Right cardiac atrium (tissue), 5 donors: ENCODE measurements at regions not wholly inside any gene's neighbourhood (a gene's known extent, or its start where the extent isn't known, plus 50 kb on each side); places are given as distances from the start of the nearest gene placed in this dataset.

Experiments used
- ATAC-seq, 2 donors: fragments of 200-7000 bp; cut with Tn5 transposase; one replicate each; pipeline versions ENCODE4 v1.8.0 to v1.9.1; 2020; ENCODE audit warnings: moderate library complexity in 2 of 2, mild to moderate bottlenecking in 1 of 2
- DNase-seq, 3 donors: peaks; one replicate each; pipeline ENCODE4 v3.0.0-alpha.2; 2020
- H3K27ac ChIP-seq: one replicate; pipeline ENCODE4 v1.5.1; 2013; ENCODE audit warnings: mild to moderate bottlenecking, low read length, control low read depth, moderate library complexity
- H3K27me3 ChIP-seq: one replicate; pipeline ENCODE4 v1.6.1; 2013; ENCODE audit not compliant: control insufficient read depth, insufficient read depth
- H3K4me1 ChIP-seq: one replicate; pipeline ENCODE4 v1.6.1; 2013; ENCODE audit warnings: low read length; ENCODE audit not compliant: control insufficient read depth, insufficient read depth
- H3K4me3 ChIP-seq: one replicate; pipeline ENCODE4 v1.5.1; 2013; ENCODE audit warnings: low read length, control low read depth
- H3K9me3 ChIP-seq: one replicate; pipeline ENCODE4 v1.6.1; 2013; ENCODE audit warnings: low read length; ENCODE audit not compliant: control insufficient read depth
- WGBS: extraction: QIAGEN DNeasy Blood & Tissue Kit; methylation state at CpG from one replicate; pipeline ENCODE4 v1.1.7; 2013; 5-methylcytosine and 5-hydroxymethylcytosine counted together
- intact Hi-C, 4 donors: fragments of 100-400 bp; cut with DNase I; formaldehyde crosslinking; loops; one replicate each; pipeline versions ENCODE4 v1.11.0 to v1.14.0; 2022 to 2023
- donor health status: healthy with polysubstance abuse.
- donor health status: DM: no; HTN: yes; CAD: no.
- donor health status: DM: no; HTN: no; CAD: no.
- donor health status: DM: no; HTN: yes; CAD: no; lungs with severe emphysema.
- donor health status: DM: yes; HTN: yes; CAD: no.

GRCh38 chr6:9921366-9921765, 493.5 kb downstream of the TFAP2A start:
- H3K9me3 ChIP-seq: no peaks in the 10 kb centered on the region
- WGBS: 86% methylated on average over 3 of the region's 3 CpGs

GRCh38 chr6:9914951-9915350, 499.9 kb downstream of the TFAP2A start:
- no peaks in the 10 kb centered on the region for H3K9me3 ChIP-seq
- no peaks in the 10 kb centered on the region for H3K4me1 ChIP-seq
- WGBS: 89% methylated on average over 5 of the region's 5 CpGs

More at GRCh38 chr6:9921366-9921765, 493.5 kb downstream of the TFAP2A start:
- Histone ChIP-seq H3K27me3 (no peaks in the 10 kb centered on the region), H3K4me3 (no peak overlapping the region), H3K27ac (no peak overlapping the region), H3K4me1 (no peaks in the 10 kb centered on the region)
- DNase-seq: no peak
- intact Hi-C loops: no loop called here
- ATAC-seq: no peak

DNA sequence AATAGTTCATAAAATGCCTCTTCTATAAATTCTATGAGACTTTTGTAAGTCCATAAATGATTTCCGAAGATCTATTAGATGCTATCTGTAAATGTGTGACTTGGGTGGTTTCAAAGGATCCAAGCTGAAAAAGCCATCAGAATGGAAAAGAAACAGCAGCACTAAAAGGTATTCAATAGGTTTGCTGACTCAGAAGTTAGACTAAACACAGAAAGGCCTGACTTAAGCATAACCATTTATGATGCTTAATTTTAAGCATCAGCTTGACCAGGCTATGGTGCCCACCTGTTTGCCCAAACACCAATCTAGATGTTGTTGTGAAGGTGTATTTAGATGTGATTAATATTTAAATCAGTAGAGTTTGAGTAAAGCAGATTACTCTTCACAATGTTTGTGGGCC, 513.5 kb downstream of the TFAP2A start:
- intact Hi-C loops: no loop called here
- Histone ChIP-seq H3K27ac (no peak overlapping the region), H3K27me3 (no peaks in the 10 kb centered on the region), H3K4me3 (no peak overlapping the region), H3K4me1 (no peaks in the 10 kb centered on the region), H3K9me3 (no peaks in the 10 kb centered on the region)
- ATAC-seq: no peak
- DNase-seq: no peak
- 86% methylated on average over 1 of the region's 1 CpG for WGBS

More at GRCh38 chr6:9914951-9915350, 499.9 kb downstream of the TFAP2A start:
- no peak for ATAC-seq
- intact Hi-C loops: no loop called here
- DNase-seq: no peak
- no peak overlapping the region for H3K4me3 ChIP-seq
- no peaks in the 10 kb centered on the region for H3K27me3 ChIP-seq
- no peak overlapping the region for H3K27ac ChIP-seq

GRCh38 chr6:9896806-9897205, 518.1 kb downstream of the TFAP2A start:
- intact Hi-C loops: no loop called here
- no peak for DNase-seq

DNA sequence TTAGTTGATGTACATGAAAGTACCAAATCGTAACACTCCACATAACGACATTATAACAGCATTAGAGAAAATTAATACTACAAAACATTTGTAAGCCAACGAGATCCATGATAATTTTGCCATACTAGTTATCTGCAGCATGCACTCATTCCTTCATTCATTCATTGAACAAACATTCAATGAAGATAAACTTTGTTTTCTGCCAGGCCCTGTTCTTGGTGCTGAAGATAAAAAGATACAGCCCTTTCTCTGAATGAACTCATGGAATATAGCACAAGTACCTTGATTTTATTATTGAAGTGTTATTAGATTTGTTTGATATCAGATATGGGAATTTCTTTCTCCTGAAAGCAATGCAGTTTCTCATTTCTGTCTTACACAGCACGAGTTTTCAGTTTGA, 524.0 kb downstream of the TFAP2A start:
- DNase-seq: no peak
- no peak for ATAC-seq
- 75% methylated on average over 4 of the region's 4 CpGs for WGBS
- Histone ChIP-seq H3K9me3 (no peaks in the 10 kb centered on the region), H3K27ac (no peak overlapping the region), H3K27me3 (no peaks in the 10 kb centered on the region), H3K4me1 (no peaks in the 10 kb centered on the region), H3K4me3 (no peak overlapping the region)
- intact Hi-C loops: no loop called here

More at GRCh38 chr6:9896806-9897205, 518.1 kb downstream of the TFAP2A start:
- no peak overlapping the region for H3K27ac ChIP-seq
- H3K27me3 ChIP-seq: no peaks in the 10 kb centered on the region
- H3K9me3 ChIP-seq: no peaks in the 10 kb centered on the region
- no peak for ATAC-seq
- no peaks in the 10 kb centered on the region for H3K4me1 ChIP-seq
- WGBS: 71% methylated on average over 3 of the region's 3 CpGs
- H3K4me3 ChIP-seq: no peak overlapping the region

GRCh38 chr6:9890469-9890868, 524.4 kb downstream of the TFAP2A start:
- H3K4me3 ChIP-seq: no peak overlapping the region
- 85% methylated on average over 3 of the region's 3 CpGs for WGBS
- no peak overlapping the region for H3K27ac ChIP-seq
- H3K27me3 ChIP-seq: no peaks in the 10 kb centered on the region
- no peak for ATAC-seq
- no peak for DNase-seq
- intact Hi-C loops: no loop called here
- no peaks in the 10 kb centered on the region for H3K4me1 ChIP-seq
- no peaks in the 10 kb centered on the region for H3K9me3 ChIP-seq

DNA sequence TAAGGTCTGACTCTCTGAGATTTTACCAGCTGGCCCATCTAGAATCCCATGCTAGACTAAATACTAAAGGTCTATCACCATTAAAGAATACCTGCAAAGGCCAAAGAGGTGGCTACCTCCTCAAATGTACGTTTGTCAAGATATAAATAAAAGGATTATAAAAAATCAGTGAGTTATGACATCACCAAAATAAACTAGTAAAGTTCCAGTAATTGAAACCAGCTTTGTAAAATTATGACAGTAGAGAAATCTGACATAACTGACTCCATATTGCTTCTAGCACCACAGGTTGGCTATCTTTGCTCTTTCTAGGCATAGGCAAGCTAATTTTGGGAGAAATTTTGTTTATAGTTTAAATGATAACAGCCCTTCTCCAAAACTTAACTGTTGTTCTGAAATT, 536.3 kb downstream of the TFAP2A start:
- H3K27me3 ChIP-seq: no peaks in the 10 kb centered on the region
- H3K9me3 ChIP-seq: peaks cover 2% of the 10 kb centered on the region
- intact Hi-C loops: no loop called here
- ATAC-seq (no peak), DNase-seq (no peak)
- no peak overlapping the region for H3K27ac ChIP-seq
- H3K4me3 ChIP-seq: no peak overlapping the region
- 44% methylated on average over 1 of the region's 1 CpG for WGBS
- no peaks in the 10 kb centered on the region for H3K4me1 ChIP-seq

DNA sequence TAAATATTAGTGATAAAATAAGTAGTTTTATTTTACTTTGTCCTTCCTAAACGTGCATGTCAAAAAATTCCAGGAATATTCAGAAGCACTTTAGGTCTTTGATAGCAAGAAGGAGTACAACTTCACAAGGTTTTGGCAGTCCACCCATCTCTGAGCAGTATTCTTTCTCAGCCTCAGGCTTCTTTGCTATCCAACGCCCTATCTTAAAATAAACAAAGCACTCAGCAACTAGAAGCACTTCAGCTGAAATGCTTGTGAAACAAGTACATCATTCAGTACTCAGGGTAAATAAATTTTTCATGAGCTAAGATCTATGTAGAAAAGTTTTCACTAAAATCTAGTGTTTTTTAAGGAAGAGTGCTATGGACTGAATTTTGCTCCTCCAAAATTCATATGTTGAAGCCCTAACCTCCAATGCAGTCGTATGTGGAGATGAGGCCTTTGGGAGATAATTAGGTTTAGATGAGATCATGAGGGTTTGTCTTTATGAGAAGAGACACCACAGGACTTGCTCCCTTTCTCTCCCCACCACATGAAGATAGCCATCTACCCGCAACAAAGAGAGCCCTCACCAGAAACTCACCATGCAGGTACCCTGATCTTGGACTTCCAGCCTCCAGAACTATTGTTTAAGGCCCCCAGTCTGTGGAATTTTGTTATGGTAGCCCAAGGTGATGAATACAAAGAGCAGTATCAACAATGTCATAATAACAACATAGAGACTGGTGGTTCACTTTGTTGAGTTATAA, 539.1 kb downstream of the TFAP2A start:
- Histone ChIP-seq H3K27me3 (no peaks in the 10 kb centered on the region), H3K27ac (no peak overlapping the region), H3K4me3 (no peak overlapping the region), H3K9me3 (peaks cover 2% of the 10 kb centered on the region), H3K4me1 (no peaks in the 10 kb centered on the region)
- intact Hi-C loops: no loop called here
- DNase-seq: no peak
- WGBS: 37% methylated on average over 4 of the region's 4 CpGs
- no peak for ATAC-seq

DNA sequence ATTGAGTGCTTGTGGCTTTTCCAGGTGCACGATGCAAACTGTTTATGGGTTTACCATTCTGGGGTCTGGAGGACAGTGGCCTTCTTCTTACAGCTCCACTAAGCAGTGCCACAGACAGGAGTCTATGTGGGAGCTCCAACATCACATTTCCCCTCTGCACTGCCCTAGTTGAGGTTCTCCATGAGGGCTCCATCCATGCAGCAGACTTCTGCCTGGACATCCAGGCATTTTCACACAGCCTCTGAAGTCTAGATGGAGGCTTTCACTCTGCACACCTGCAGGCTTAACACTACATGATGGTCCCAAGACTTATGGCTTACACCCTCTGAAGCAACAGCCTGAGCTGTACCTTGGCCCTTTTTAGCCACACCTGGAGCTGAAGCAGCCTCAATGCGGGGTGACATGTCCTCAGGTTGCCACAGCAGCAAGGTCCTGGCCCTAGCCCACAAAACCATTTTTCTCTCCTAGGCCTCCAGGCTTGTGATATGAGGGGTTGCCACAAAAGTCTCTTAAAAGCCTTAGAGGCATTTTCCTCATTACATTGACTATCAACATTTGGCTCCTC, 552.2 kb downstream of the TFAP2A start:
- Histone ChIP-seq H3K9me3 (no peaks in the 10 kb centered on the region), H3K27ac (no peak overlapping the region), H3K4me1 (no peaks in the 10 kb centered on the region), H3K27me3 (no peaks in the 10 kb centered on the region), H3K4me3 (no peak overlapping the region)
- 74% methylated on average over 2 of the region's 2 CpGs for WGBS
- DNase-seq (no peak), ATAC-seq (no peak)
- intact Hi-C loops: no loop called here

- intact Hi-C loops: no loop called here
- H3K4me3 ChIP-seq: no peak overlapping the region
- ATAC-seq: no peak
- H3K9me3 ChIP-seq: peaks cover 4% of the 10 kb centered on the region
- no peaks in the 10 kb centered on the region for H3K4me1 ChIP-seq
- no peak overlapping the region for H3K27ac ChIP-seq
- 77% methylated on average over 9 of the region's 9 CpGs for WGBS
- H3K27me3 ChIP-seq: no peaks in the 10 kb centered on the region
- DNase-seq: no peak
Measured at GRCh38 chr6:9851541-9852380, 563.1 kb downstream of the TFAP2A start.

- intact Hi-C loops: no loop called here
- H3K4me1 ChIP-seq: no peaks in the 10 kb centered on the region
- no peaks in the 10 kb centered on the region for H3K27me3 ChIP-seq
- no peak overlapping the region for H3K27ac ChIP-seq
- peaks cover 4% of the 10 kb centered on the region for H3K9me3 ChIP-seq
- no peak for ATAC-seq
- no peak for DNase-seq
- no peak overlapping the region for H3K4me3 ChIP-seq
- WGBS: 52% methylated on average over 2 of the region's 2 CpGs
Measured at GRCh38 chr6:9851006-9851405, 563.9 kb downstream of the TFAP2A start.
